ENCODE measurements at regions not wholly inside any gene's neighbourhood (a gene's known extent, or its start where the extent isn't known, plus 50 kb on each side); places are given as distances from the start of the nearest gene placed in this dataset.
"Not testable (repeated sequence)": the region's sequence is repeated elsewhere in the genome, so short reads cannot be mapped to it uniquely, and the experiment has no call there.

GRCh38 chr9:42802716-42803115 lies 619.3 kb downstream of the SPATA31A6 start:
- TF ChIP-seq POLR2A (IDR thresholded peaks at IDR 0.05); CTCF (IDR thresholded peaks at IDR 0.05 in 8 of 11, conservative IDR thresholded peaks at IDR 0.05 in 3 of 11): not testable (repeated sequence)

Data from spleen (tissue), 7 donors.